ENCODE measurements at regions not wholly inside any gene's neighbourhood (a gene's known extent, or its start where the extent isn't known, plus 50 kb on each side); places are given as distances from the start of the nearest gene placed in this dataset.

DNA sequence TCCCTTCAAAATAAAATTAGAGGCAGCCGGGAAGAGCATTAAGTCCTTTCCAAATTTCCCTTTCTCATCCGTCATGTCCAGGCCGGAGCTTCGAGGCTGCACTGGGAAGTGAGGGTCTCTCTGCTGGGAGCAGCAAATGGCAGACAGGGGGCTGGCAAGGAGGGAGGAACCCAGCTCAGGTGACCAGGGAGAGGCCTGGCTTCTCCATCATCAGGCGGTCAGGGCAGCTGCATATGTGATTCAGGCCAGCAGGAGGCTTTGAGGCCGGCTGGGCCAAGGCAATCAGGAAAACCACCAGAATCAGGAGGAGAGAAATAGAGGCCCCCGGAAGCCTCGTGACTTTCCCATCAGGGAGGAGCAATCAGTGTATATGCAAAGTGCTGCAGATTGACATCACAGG, 85.0 kb upstream of the RPL38 start:
- no peak overlapping the region for H3K4me3 ChIP-seq (ENCODE audit: low read depth, poor library complexity, severe bottlenecking)
- intact Hi-C loops (cut with DNase I; ENCODE audit: low total_unique reads), result no loop called here
- DNase-seq (ENCODE audit: low spot score in 2 of 2), result peak in 1 of 2 donors; percentile 76
- 78 to 84% methylated on average over 8 of the region's 8 CpGs for whole genome bisulfite sequencing, 2 donors
- TF ChIP-seq, protein P1, sequence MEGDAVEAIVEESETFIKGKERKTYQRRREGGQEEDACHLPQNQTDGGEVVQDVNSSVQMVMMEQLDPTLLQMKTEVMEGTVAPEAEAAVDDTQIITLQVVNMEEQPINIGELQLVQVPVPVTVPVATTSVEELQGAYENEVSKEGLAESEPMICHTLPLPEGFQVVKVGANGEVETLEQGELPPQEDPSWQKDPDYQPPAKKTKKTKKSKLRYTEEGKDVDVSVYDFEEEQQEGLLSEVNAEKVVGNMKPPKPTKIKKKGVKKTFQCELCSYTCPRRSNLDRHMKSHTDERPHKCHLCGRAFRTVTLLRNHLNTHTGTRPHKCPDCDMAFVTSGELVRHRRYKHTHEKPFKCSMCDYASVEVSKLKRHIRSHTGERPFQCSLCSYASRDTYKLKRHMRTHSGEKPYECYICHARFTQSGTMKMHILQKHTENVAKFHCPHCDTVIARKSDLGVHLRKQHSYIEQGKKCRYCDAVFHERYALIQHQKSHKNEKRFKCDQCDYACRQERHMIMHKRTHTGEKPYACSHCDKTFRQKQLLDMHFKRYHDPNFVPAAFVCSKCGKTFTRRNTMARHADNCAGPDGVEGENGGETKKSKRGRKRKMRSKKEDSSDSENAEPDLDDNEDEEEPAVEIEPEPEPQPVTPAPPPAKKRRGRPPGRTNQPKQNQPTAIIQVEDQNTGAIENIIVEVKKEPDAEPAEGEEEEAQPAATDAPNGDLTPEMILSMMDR (IDR thresholded peaks at IDR 0.05), result no peak
- no peak for TF ChIP-seq POLR2A (IDR thresholded peaks at IDR 0.05)

DNA sequence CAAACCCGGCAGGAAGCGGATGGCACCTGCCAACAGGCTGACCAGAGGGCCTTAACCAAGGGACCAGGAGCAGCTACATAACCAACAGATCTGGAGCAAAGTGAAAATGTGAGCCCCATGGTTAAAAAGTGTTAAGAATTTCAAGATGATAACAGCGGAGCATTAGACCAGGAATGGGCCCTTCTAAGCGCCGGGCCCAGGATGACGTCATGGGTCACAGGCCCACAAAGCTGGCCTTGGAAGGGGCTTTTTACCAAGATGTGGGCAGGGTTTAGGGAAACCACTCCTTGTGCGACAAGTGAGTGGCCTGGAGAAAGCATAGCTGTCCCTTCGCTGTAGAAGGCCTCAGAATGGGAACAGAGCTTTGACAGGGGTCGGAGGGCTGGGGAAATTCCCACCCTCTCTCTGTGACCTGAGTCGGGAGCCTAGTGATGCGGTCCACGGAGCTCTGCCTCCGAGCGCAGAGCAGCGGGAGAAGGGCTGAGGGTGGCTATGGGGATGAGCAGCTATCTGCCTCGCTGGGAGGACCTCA, 84.4 kb upstream of the RPL38 start:
- peak in 1 of 2 donors; percentile 70 for DNase-seq (ENCODE audit: low spot score in 2 of 2)
- intact Hi-C loops (cut with DNase I; ENCODE audit: low total_unique reads), result no loop called here
- no peak overlapping the region for H3K4me3 ChIP-seq (ENCODE audit: low read depth, poor library complexity, severe bottlenecking)
- 93 to 94% methylated on average over 16 of the region's 16 CpGs for WGBS, 2 donors
- TF ChIP-seq, protein P1 (IDR thresholded peaks at IDR 0.05), result no peak
- no peak for TF ChIP-seq POLR2A (IDR thresholded peaks at IDR 0.05)

DNA sequence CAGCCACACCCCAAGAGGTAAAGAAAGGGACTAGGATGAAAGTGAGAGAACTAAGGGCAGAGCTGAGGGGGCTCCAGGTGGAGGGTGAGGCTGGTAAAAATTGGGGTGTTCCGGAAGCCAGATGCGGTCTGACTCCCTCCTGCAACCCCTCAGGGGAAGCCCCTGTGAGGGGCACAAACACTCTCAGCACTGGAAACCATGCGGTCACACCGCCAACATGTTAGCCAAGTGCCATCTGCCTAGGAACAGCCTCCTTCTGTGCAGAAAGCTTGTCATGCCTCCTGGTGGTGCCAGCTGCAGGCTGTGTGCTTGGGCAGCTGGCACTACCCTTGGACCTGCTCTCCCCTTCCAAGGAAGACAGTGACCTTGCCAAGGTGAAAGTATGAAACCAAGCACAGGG, 83.5 kb upstream of the RPL38 start:
- intact Hi-C loops (cut with DNase I; ENCODE audit: low total_unique reads), result no loop called here
- no peak for DNase-seq (ENCODE audit: low spot score in 2 of 2)
- H3K4me3 ChIP-seq (ENCODE audit: low read depth, poor library complexity, severe bottlenecking), result no peak overlapping the region
- 90 to 93% methylated on average over 4 of the region's 4 CpGs for WGBS, 2 donors
- TF ChIP-seq, protein P1 (IDR thresholded peaks at IDR 0.05), result no peak
- no peak for TF ChIP-seq POLR2A (IDR thresholded peaks at IDR 0.05)

DNA sequence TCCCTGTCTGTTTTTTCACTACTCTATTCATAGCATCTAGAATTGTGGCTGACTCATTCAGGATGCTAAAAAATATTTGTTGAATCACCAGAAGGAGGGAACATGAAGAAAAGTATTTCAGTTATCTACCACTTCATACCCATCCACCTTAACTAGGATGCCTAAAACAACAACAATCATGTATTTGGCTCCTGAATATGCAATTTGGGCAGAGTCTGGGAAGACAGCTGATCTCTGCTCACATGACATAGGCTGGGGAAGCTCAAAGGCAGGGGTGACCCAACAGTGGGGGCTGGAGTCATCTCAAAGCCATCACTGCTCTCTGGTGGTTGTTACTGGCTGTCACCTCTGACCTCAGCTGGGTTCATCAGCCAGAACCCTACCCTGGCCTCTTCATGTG, 80.1 kb upstream of the RPL38 start:
- TF ChIP-seq POLR2A (IDR thresholded peaks at IDR 0.05), result no peak
- TF ChIP-seq, protein P1 (IDR thresholded peaks at IDR 0.05), result no peak
- DNase-seq (ENCODE audit: low spot score in 2 of 2), result no peak
- intact Hi-C loops (cut with DNase I; ENCODE audit: low total_unique reads), result no loop called here
- H3K4me3 ChIP-seq (ENCODE audit: low read depth, poor library complexity, severe bottlenecking), result no peak overlapping the region

DNA sequence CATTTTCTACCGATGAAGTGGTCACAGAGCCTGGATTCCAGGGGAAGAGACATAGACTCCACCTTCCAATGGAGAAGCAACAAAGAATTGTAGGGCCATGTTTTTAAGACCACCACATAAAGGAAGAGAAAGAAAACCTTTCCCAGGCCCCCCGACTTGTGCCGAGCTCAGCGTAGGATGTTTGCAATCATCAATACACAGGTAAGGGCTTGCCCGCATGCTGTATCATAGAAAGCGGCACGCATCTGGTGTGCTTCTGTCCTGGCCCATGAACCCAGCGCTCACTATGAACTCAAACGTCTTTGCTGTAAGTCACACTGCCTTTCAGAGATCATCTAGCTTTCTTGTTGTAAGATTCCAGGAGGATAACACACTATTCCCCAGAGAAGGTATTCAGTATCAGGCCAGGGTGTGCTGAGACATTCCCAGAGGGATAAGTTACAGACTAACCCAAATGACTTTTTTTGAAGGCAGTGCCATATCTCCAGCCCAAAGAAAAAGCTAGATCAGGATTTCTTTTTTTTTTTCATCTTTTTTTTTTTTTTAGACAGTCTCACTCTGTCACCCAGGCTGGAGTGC, 79.5 kb upstream of the RPL38 start:
- 78 to 88% methylated on average over 9 of the region's 9 CpGs for WGBS, 2 donors

More for the DNA sequence above, 79.5 kb upstream of the RPL38 start:
- no peak for DNase-seq (ENCODE audit: low spot score in 2 of 2)
- H3K4me3 ChIP-seq (ENCODE audit: low read depth, poor library complexity, severe bottlenecking), result no peak overlapping the region
- no peak for TF ChIP-seq POLR2A (IDR thresholded peaks at IDR 0.05)
- TF ChIP-seq, protein P1 (IDR thresholded peaks at IDR 0.05), result no peak
- intact Hi-C loops (cut with DNase I; ENCODE audit: low total_unique reads), result no loop called here

Measured in lower leg skin (tissue), 4 donors.